K562 (cell line): ENCODE measurements at regions not wholly inside any gene's neighbourhood (a gene's known extent, or its start where the extent isn't known, plus 50 kb on each side); places are given as distances from the start of the nearest gene placed in this dataset.

Experiments
- E4F1 ChIP-seq: fragments of 250-450 bp; sonication (Bioruptor Pico); IDR thresholded peaks from 2 replicates; pipeline ENCODE4 v1.5.0; 2021; ENCODE audit warnings: mild to moderate bottlenecking, borderline replicate concordance
- REST ChIP-seq, 2 experiments: fragments of 450-650 bp; formaldehyde crosslinking in 1 of 2; IDR thresholded peaks; 2 replicates each; pipeline versions ENCODE4 v1.4.0 to v1.6.1; 2014 to 2020; ENCODE audit warnings: mild to moderate bottlenecking in 2 of 2, borderline replicate concordance in 1 of 2, low read depth in 1 of 2

GRCh38 chr22:48262596-48263430 lies 1500.4 kb downstream of the TBC1D22A start (continued):
- TF ChIP-seq REST (IDR thresholded peaks at IDR 0.05; ENCODE audit: borderline replicate concordance) (no peak), REST (CRISPR knock-in tag; IDR thresholded peaks at IDR 0.05; ENCODE audit: low read depth) (no peak), E4F1 (no peak)
